Epithelial cell of esophagus (primary cell): ENCODE measurements at regions not wholly inside any gene's neighbourhood (a gene's known extent, or its start where the extent isn't known, plus 50 kb on each side); places are given as distances from the start of the nearest gene placed in this dataset.
A peak's percentile ranks its signal among the peaks of the same experiment; 100 is the strongest.

Experiments used
- DNase-seq: peaks from one replicate; pipeline ENCODE4 v3.0.0; 2010; ENCODE audit warnings: low read depth
- H3K4me3 ChIP-seq: 2 replicates; pipeline ENCODE4 v1.5.1; 2011; ENCODE audit warnings: mild to moderate bottlenecking, low read length, control low read depth
- CTCF ChIP-seq: IDR thresholded peaks from 2 replicates; pipeline ENCODE4 v1.5.1; 2011; ENCODE audit warnings: low read depth, mild to moderate bottlenecking, low read length, control low read depth, inconsistent platforms; ENCODE audit not compliant: insufficient read depth; ENCODE audit errors: missing control alignments

GRCh38 chr13:40024204-40024966, 368.9 kb downstream of the COG6 start:
- DNase-seq, result no peak
- TF ChIP-seq CTCF, result no peak
- no peak overlapping the region for H3K4me3 ChIP-seq

GRCh38 chr13:40024967-40025714, 369.7 kb downstream of the COG6 start:
- no peak for DNase-seq
- H3K4me3 ChIP-seq, result no peak overlapping the region
- TF ChIP-seq CTCF, result no peak

- peak; percentile 21 for DNase-seq
- no peak for TF ChIP-seq CTCF
- H3K4me3 ChIP-seq, result no peak overlapping the region
Measured at GRCh38 chr13:40026174-40026585, 370.7 kb downstream of the COG6 start.

GRCh38 chr13:40026741-40027140, 371.3 kb downstream of the COG6 start:
- no peak for TF ChIP-seq CTCF
- no peak for DNase-seq
- H3K4me3 ChIP-seq, result no peak overlapping the region

GRCh38 chr13:40028446-40028845, 373.0 kb downstream of the COG6 start:
- no peak for DNase-seq
- no peak for TF ChIP-seq CTCF
- H3K4me3 ChIP-seq, result no peak overlapping the region

- peak; percentile 22 for DNase-seq
- H3K4me3 ChIP-seq, result no peak overlapping the region
- TF ChIP-seq CTCF, result no peak
Measured at GRCh38 chr13:40031031-40031430, 375.6 kb downstream of the COG6 start.

GRCh38 chr13:40039061-40039460, 383.6 kb downstream of the COG6 start:
- H3K4me3 ChIP-seq, result no peak overlapping the region
- TF ChIP-seq CTCF, result no peak
- no peak for DNase-seq
